Activated T-helper 9 cell treated with anti-CD3 and anti-CD28 coated beads, Interleukin-2, amount 50 U/mL, for 16 hours (primary cell): ENCODE measurements at regions not wholly inside any gene's neighbourhood (a gene's known extent, or its start where the extent isn't known, plus 50 kb on each side); places are given as distances from the start of the nearest gene placed in this dataset.

Source experiments
- DNase-seq: peaks from one replicate; pipeline ENCODE4 v3.0.0-alpha.2; 2020; ENCODE audit warnings: low read depth

DNA sequence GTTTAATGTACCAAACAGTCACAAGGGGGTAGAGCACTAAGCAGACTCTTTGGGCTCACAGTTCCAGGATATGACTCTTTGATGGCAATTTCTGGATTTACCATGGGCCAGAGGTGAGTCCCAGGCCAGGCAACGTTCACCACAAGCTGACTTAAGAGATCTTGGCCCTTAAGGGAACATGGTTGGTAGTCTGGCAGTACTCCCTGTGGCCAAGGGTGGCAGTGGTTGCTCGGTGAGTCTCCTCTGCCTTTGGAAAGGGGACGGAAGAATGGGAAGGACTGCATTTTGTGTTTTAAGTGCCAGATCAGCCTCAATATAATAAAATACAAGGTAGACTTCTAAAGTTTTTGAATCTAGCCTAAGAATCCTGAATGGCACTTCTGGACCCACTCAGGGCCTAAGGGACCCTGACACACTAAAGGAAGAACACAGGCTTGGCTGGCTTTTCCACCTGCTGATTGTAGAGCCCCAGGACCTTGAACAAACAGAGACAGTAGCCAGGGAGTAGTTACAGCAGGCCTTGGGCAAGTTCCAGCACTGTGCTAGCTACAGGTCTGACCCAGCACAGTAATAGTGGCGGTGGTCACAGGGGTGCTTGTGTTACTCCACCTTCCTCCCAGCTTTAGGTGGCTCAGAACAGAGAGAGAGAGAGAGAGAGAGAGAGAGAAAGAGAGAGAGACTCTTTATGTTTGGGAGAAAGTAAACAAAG is 730.7 kb upstream of the ALCAM start:
- no peak for DNase-seq

GRCh38 chr3:104642827-104643226 is 723.9 kb upstream of the ALCAM start:
- no peak for DNase-seq

DNA sequence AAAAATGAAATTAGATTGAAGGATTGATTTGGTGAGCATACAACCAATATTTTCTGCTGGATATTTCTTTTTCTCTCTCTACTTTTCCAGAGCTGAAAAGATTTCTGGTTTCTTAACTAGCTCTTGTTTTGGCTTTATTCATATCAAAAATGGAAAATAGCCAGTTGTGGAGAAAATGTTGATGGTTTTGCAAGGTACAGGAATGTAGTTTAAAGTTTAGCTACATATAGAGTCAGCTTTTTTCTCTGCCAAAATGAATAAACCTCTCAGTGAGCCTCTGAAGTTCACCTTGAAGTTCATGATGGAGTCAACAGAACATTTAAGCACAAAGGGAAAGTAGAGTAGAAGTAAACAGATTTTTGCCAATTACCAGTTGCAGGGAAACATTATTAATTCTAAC is 720.5 kb upstream of the ALCAM start:
- no peak for DNase-seq

- DNase-seq: no peak
Observed at GRCh38 chr3:104648823-104649222, 717.9 kb upstream of the ALCAM start.

GRCh38 chr3:104669083-104669482 is 697.6 kb upstream of the ALCAM start:
- DNase-seq: no peak

GRCh38 chr3:104672331-104672730 is 694.4 kb upstream of the ALCAM start:
- DNase-seq: no peak

DNA sequence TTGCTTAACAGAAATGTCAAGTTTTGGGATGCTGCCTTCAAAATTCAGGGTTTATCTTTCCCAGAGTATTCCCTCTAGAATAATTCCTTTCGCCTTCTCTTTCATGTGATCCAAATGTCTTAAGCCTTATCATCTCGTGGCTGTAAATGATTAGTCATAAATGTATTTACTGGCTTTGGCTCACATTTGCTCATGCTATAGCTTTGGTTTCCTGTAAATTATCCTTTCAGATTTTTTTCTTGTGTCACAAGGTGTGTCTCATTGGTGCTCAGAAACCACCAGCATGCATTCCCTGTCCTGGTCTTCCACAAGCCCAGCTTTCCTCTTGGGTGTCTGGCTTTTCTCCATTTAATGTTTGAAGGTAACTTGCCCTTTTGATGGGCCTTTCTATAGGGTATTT is 692.7 kb upstream of the ALCAM start:
- no peak for DNase-seq

- no peak for DNase-seq
Observed at GRCh38 chr3:104676241-104676640, 690.5 kb upstream of the ALCAM start.

GRCh38 chr3:104677932-104678331 is 688.8 kb upstream of the ALCAM start:
- DNase-seq: no peak

GRCh38 chr3:104685492-104685891 is 681.2 kb upstream of the ALCAM start:
- DNase-seq: no peak

GRCh38 chr3:104687362-104687761 is 679.3 kb upstream of the ALCAM start:
- DNase-seq: no peak

- DNase-seq: no peak
Observed at GRCh38 chr3:104696470-104696869, 670.2 kb upstream of the ALCAM start.

GRCh38 chr3:104711406-104711805 is 655.3 kb upstream of the ALCAM start:
- DNase-seq: no peak

DNA sequence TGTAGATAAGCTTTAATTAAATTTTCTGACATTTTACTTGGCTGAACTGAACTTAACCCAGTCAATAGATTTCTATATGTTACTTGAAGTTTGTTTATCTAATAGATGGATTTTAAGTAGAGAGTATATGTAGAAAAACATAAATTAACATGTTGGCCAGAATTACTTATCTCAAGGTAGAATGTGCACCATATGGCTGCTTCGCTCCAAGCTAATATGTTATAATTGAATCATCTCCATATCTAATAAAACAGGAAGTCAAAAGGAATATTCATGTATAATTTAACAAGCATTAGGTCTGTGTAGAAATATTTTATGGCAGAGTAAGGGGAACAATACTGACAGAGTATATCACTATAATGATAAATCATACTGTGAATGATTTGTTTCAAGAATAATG is 650.7 kb upstream of the ALCAM start:
- DNase-seq: no peak

DNA sequence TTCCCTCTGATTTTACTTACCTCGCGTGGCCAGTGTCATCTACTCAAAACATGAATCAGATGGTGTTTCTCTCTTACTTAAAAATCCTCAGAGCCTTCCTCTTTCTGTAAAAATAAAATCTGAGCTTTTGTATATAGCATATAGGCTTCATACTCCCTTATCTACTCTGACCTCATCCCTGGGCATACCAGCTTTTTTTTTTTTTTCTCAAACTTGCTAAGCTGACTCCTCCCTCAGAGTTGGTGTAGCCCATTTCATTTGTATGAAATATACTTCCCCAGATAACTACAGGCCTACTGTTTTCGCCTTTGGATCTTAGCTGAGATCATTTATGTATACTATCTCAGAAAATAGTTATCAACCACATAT is 648.9 kb upstream of the ALCAM start:
- no peak for DNase-seq

GRCh38 chr3:104723000-104723399 is 643.7 kb upstream of the ALCAM start:
- DNase-seq: no peak

DNA sequence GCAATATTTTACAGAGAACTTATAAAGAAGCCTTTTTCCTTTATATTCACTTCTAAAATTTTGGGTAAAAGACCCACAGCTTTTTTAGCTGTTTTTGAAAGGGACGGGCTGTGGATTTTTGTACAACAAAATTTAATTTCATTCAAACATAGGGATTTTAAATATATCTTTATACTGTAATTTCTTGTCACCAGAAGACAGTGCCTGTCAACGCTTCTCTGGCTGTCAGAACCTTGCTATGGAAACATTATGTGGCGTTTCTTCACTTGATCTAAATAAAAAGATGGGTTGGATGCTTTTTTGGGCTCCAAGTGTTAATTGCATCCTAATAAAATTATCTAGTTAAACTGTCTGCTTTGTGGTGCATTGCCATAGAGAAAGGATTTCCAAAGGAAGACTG is 635.6 kb upstream of the ALCAM start:
- DNase-seq: no peak

- DNase-seq: no peak
Observed at GRCh38 chr3:104734627-104735026, 632.1 kb upstream of the ALCAM start.

GRCh38 chr3:104735691-104736090 is 631.0 kb upstream of the ALCAM start:
- no peak for DNase-seq

- no peak for DNase-seq
Observed at GRCh38 chr3:104738271-104738670, 628.4 kb upstream of the ALCAM start.

DNA sequence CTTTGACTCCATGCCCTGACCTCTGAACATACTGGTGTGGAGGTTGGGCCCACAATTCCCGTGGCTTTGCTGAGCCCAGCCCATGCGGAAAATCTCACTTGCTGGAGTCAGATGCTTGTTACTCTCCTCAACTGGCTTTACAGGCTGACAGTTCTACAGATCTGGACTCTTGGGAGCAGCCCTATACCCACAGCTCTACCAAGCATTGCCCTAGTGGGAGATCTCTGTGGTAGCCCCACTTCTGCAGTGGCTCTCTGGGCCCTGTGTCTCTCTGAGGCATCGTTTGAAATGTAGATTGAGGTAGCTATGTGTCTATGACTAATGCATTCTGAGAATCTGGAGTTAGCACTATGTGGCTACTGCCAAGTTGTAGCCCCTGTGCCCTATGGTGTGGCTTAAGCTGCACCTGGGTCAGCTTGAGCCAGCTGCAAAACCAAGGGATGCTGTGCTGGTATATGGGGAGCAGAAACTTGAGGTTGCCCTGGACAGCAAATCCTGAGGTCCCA is 625.8 kb upstream of the ALCAM start:
- DNase-seq: no peak

- DNase-seq: no peak
Observed at GRCh38 chr3:104742044-104742443, 624.7 kb upstream of the ALCAM start.

GRCh38 chr3:104745313-104745712 is 621.4 kb upstream of the ALCAM start:
- DNase-seq: no peak

DNA sequence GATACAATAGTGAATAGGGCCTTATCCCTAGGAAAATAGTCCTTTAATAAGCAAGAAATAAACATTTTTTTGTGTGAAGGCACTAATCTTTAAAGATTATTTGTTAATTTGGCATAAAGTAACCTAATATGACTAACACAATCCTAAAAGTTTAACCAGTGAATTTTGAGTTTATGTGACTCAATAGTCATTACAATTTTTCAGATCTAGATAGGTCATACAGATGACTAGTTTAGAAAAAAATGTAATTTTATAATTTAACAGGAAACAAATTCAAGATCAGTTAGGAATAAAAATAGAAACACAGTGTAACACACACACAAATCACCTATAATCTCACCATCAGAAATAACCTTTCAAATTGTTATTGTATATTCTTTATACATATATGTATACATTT is 620.7 kb upstream of the ALCAM start:
- DNase-seq: no peak
